ENCODE measurements at regions not wholly inside any gene's neighbourhood (a gene's known extent, or its start where the extent isn't known, plus 50 kb on each side); places are given as distances from the start of the nearest gene placed in this dataset.

- TF ChIP-seq FOSL1 (IDR thresholded peaks at IDR 0.05; ENCODE audit: low read depth) = no peak
- TF ChIP-seq REST (IDR thresholded peaks at IDR 0.05; ENCODE audit: low read depth) = no peak
- TF ChIP-seq ZNF274 (IDR thresholded peaks at IDR 0.05; ENCODE audit: low read depth, low read length) = no peak
- no peak for TF ChIP-seq ATF3 (IDR thresholded peaks at IDR 0.05)
- TF ChIP-seq CTCF (IDR thresholded peaks at IDR 0.05 in 2 of 3, conservative IDR thresholded peaks at IDR 0.05 in 1 of 3; ENCODE audit: borderline replicate concordance in 1 of 3, insufficient read depth in 1 of 3, low read depth in 2 of 3, low read length in 2 of 3) = no peak
Observed at GRCh38 chr7:18154726-18155125, 127.1 kb upstream of the PRPS1L1 start.
